Choroid plexus epithelial cell (primary cell): ENCODE measurements at regions not wholly inside any gene's neighbourhood (a gene's known extent, or its start where the extent isn't known, plus 50 kb on each side); places are given as distances from the start of the nearest gene placed in this dataset.

ENCODE experiments used
- DNase-seq: peaks from one replicate; pipeline ENCODE4 v3.0.0-alpha.2; 2010; ENCODE audit warnings: low read depth
- H3K4me3 ChIP-seq: 2 replicates; pipeline ENCODE4 v1.5.1; 2011; ENCODE audit warnings: low read depth, mild to moderate bottlenecking, control low read depth, low read length, moderate library complexity
- TF ChIP-seq, protein P1 (sequence below): conservative IDR thresholded peaks from 2 replicates; pipeline ENCODE4 v1.5.1; 2011; ENCODE audit warnings: low read depth, mild to moderate bottlenecking, control low read depth, inconsistent platforms, low read length, moderate library complexity

GRCh38 chr5:158485604-158486081 is 614.1 kb downstream of the EBF1 start:
- DNase-seq: peak; percentile 12
- H3K4me3 ChIP-seq: no peak overlapping the region
- TF ChIP-seq, protein P1, sequence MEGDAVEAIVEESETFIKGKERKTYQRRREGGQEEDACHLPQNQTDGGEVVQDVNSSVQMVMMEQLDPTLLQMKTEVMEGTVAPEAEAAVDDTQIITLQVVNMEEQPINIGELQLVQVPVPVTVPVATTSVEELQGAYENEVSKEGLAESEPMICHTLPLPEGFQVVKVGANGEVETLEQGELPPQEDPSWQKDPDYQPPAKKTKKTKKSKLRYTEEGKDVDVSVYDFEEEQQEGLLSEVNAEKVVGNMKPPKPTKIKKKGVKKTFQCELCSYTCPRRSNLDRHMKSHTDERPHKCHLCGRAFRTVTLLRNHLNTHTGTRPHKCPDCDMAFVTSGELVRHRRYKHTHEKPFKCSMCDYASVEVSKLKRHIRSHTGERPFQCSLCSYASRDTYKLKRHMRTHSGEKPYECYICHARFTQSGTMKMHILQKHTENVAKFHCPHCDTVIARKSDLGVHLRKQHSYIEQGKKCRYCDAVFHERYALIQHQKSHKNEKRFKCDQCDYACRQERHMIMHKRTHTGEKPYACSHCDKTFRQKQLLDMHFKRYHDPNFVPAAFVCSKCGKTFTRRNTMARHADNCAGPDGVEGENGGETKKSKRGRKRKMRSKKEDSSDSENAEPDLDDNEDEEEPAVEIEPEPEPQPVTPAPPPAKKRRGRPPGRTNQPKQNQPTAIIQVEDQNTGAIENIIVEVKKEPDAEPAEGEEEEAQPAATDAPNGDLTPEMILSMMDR: no peak

DNA sequence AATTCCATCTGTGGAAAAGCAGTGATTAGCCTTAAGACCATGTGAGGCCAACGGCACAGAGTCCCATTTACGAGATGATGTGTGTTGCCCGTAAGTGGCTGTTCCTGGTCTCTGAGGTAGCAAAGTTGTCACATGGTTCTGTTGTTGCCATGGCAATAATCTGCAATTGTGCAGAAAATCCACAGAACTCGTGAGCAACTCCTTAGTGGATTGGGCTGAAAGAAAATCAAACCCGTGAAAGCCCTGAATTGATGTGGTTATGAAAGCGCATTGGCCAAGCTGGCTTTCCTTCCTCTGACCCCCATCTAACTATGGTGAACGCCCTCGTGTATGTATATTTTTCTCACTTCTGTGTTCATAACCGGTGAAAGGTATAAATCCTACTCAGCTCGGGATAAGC is 614.7 kb downstream of the EBF1 start:
- no peak overlapping the region for H3K4me3 ChIP-seq
- TF ChIP-seq, protein P1: no peak
- DNase-seq: no peak

DNA sequence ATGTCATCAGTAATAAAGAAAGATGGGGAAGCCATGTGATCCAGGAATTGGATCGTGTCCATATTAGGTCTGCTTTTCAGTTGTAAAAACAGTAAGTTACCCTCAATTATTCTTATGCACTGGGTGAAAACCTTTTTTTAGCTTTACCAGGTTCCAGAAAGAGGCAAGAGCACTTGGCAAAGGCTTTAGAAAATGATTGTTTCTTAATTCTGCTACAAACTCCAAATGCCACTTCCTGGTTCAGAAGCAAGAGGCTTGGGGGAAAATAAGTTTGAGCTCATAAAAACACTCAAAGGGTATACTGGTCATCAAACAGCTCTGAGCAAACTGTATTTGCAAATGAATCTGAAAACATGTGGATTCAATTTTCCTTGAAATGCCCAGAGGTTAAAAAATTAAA is 615.6 kb downstream of the EBF1 start:
- H3K4me3 ChIP-seq: no peak overlapping the region
- TF ChIP-seq, protein P1: no peak
- DNase-seq: no peak

GRCh38 chr5:158483281-158483860 is 616.3 kb downstream of the EBF1 start:
- no peak overlapping the region for H3K4me3 ChIP-seq
- TF ChIP-seq, protein P1: no peak
- DNase-seq: no peak

GRCh38 chr5:158482125-158482524 is 617.6 kb downstream of the EBF1 start:
- no peak for DNase-seq
- TF ChIP-seq, protein P1: no peak
- no peak overlapping the region for H3K4me3 ChIP-seq

- TF ChIP-seq, protein P1: no peak
- no peak overlapping the region for H3K4me3 ChIP-seq
Measured at GRCh38 chr5:158478139-158478538, 619.2 kb upstream of the CLINT1 start.

DNA sequence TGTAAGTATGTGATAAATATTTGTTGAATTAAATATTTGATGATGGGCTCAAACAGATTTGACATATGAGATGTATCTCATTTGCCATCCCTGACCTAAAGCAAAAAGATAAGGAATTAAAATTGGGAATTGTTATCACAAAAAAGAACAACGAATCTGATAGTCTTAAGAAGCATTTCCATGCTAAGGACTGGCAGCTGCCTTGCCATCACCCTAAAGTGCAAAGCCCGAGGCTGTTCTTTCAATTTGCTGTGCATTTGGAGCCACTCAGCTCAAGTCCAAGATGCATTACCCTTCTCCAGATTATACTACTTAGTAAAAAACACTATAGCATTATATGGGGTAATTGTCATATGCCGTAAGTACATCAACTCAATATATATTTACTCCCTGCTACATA is 618.3 kb upstream of the CLINT1 start:
- TF ChIP-seq, protein P1: no peak
- no peak for DNase-seq
- no peak overlapping the region for H3K4me3 ChIP-seq

More at GRCh38 chr5:158478139-158478538, 619.2 kb upstream of the CLINT1 start:
- DNase-seq: no peak
